ENCODE measurements at regions not wholly inside any gene's neighbourhood (a gene's known extent, or its start where the extent isn't known, plus 50 kb on each side); places are given as distances from the start of the nearest gene placed in this dataset.
A peak's percentile ranks its signal among the peaks of the same experiment; 100 is the strongest.

- no peak for DNase-seq
Observed at GRCh38 chr11:134716582-134716981, 304.5 kb upstream of the B3GAT1 start.

GRCh38 chr11:134714021-134714656 is 302.1 kb upstream of the B3GAT1 start:
- DNase-seq = no peak

GRCh38 chr11:134712228-134713145 is 300.4 kb upstream of the B3GAT1 start:
- DNase-seq = no peak

GRCh38 chr11:134711588-134711987 is 299.5 kb upstream of the B3GAT1 start:
- peak; percentile 83 for DNase-seq

- DNase-seq = no peak
Observed at GRCh38 chr11:134710861-134711407, 298.9 kb upstream of the B3GAT1 start.

GRCh38 chr11:134705858-134706257 is 293.8 kb upstream of the B3GAT1 start:
- no peak for DNase-seq

- no peak for DNase-seq
Observed at GRCh38 chr11:134702827-134703226, 290.8 kb upstream of the B3GAT1 start.

GRCh38 chr11:134701564-134702165 is 289.6 kb upstream of the B3GAT1 start:
- DNase-seq = no peak

GRCh38 chr11:134700101-134700640 is 288.1 kb upstream of the B3GAT1 start:
- no peak for DNase-seq

- no peak for DNase-seq
Observed at GRCh38 chr11:134696455-134696854, 284.4 kb upstream of the B3GAT1 start.

GRCh38 chr11:134691985-134692384 is 279.9 kb upstream of the B3GAT1 start:
- DNase-seq = no peak

- no peak for DNase-seq
Observed at GRCh38 chr11:134691295-134691873, 279.3 kb upstream of the B3GAT1 start.

- DNase-seq = no peak
Observed at GRCh38 chr11:134689886-134690285, 277.8 kb upstream of the B3GAT1 start.

GRCh38 chr11:134687548-134687947 is 275.5 kb upstream of the B3GAT1 start:
- no peak for DNase-seq

- no peak for DNase-seq
Observed at GRCh38 chr11:134686460-134687061, 274.5 kb upstream of the B3GAT1 start.

GRCh38 chr11:134685793-134686380 is 273.8 kb upstream of the B3GAT1 start:
- DNase-seq = no peak

GRCh38 chr11:134684576-134684975 is 272.5 kb upstream of the B3GAT1 start:
- DNase-seq = no peak

- DNase-seq = no peak
Observed at GRCh38 chr11:134683860-134684259, 271.8 kb upstream of the B3GAT1 start.

- DNase-seq = no peak
Observed at GRCh38 chr11:134682577-134682976, 270.5 kb upstream of the B3GAT1 start.

GRCh38 chr11:134679592-134679991 is 267.6 kb upstream of the B3GAT1 start:
- DNase-seq = no peak

- no peak for DNase-seq
Observed at GRCh38 chr11:134678744-134679143, 266.7 kb upstream of the B3GAT1 start.

All from NCI-H345 (cell line).